B cell (primary cell): ENCODE measurements at regions not wholly inside any gene's neighbourhood (a gene's known extent, or its start where the extent isn't known, plus 50 kb on each side); places are given as distances from the start of the nearest gene placed in this dataset.

ENCODE experiments used
- ATAC-seq: fragments of 200-7000 bp; cut with Tn5 transposase; one replicate; pipeline ENCODE4 v1.10.0; 2021; ENCODE audit warnings: low read depth, mild to moderate bottlenecking, moderate number of reproducible peaks, moderate library complexity
- CTCF ChIA-PET: fragments of 350-600 bp; sonication (Branson Sonifier 250); formaldehyde crosslinking; loops from one replicate; lab custom pipeline; 2021; ENCODE audit warnings: antibody characterized with exemption, inconsistent platforms; lab: Charles Lee
- POLR2A ChIA-PET: fragments of 350-600 bp; sonication (Branson Sonifier 250); formaldehyde crosslinking; loops from one replicate; lab custom pipeline; 2021; ENCODE audit warnings: antibody characterized with exemption; lab: Charles Lee
- DNase-seq: peaks from one replicate; pipeline ENCODE4 v3.0.0; 2013
- H2AFZ ChIP-seq: 2 replicates; pipeline ENCODE4 v1.6.1; 2012; ENCODE audit warnings: mild to moderate bottlenecking, low read depth, low read length; ENCODE audit not compliant: insufficient read depth, poor library complexity, severe bottlenecking
- H3K27ac ChIP-seq, 2 donors: 1 replicate in 1 of 2; 2 replicates in 1 of 2; pipeline ENCODE4 v1.5.1; 2012 to 2013; ENCODE audit warnings: low read length in 2 of 2, mild to moderate bottlenecking in 2 of 2, moderate library complexity in 1 of 2
- H3K27me3 ChIP-seq, 4 experiments: fragments of 200-600 bp in 1 of 4; sonication (generic) in 1 of 4; replicated peaks in 1 of 4; 1 replicate in 2 of 4; 2 replicates in 2 of 4; pipeline versions ENCODE4 v1.6.1 to v1.7.0; 2013 to 2016; ENCODE audit warnings: low read length in 3 of 4, mild to moderate bottlenecking in 2 of 4, mixed read lengths in 1 of 4, moderate library complexity in 1 of 4; ENCODE audit not compliant: insufficient read depth in 4 of 4, control insufficient read depth in 3 of 4; ENCODE audit errors: control extremely low read depth in 1 of 4
- H3K36me3 ChIP-seq, 2 experiments: replicated peaks in 1 of 2; 1 replicate in 1 of 2; 2 replicates in 1 of 2; pipeline versions ENCODE4 v1.6.1 to v1.7.1; 2013; ENCODE audit warnings: low read length in 1 of 2; ENCODE audit not compliant: insufficient read depth in 2 of 2, control insufficient read depth in 1 of 2; ENCODE audit errors: control extremely low read depth in 1 of 2, extremely low read depth in 1 of 2
- H3K4me1 ChIP-seq, 2 donors: fragments of 200-600 bp in 1 of 2; sonication (generic) in 1 of 2; 1 replicate in 1 of 2; 2 replicates in 1 of 2; pipeline versions ENCODE4 v1.5.1 to v1.6.1; 2013 to 2017; ENCODE audit warnings: low read length in 2 of 2; ENCODE audit not compliant: control insufficient read depth in 2 of 2, insufficient read depth in 2 of 2
- H3K4me2 ChIP-seq: replicated peaks from 2 replicates; pipeline ENCODE3; 2012; ENCODE audit warnings: mild to moderate bottlenecking, low read depth, low read length; ENCODE audit not compliant: poor library complexity, severe bottlenecking
- H3K4me3 ChIP-seq, 5 experiments: fragments of 200-600 bp in 1 of 5; sonication (generic) in 1 of 5; 1 replicate in 3 of 5; 2 replicates in 2 of 5; pipeline versions ENCODE4 v1.5.1 to v1.7.0; 2011 to 2016; ENCODE audit warnings: low read length in 4 of 5, mild to moderate bottlenecking in 4 of 5, low read depth in 2 of 5, control low read depth in 1 of 5, moderate library complexity in 1 of 5; ENCODE audit not compliant: insufficient read depth in 1 of 5; ENCODE audit errors: control extremely low read depth in 1 of 5, extremely low read depth in 1 of 5
- H3K79me2 ChIP-seq: fragments of 200-600 bp; sonication (generic); one replicate; pipeline ENCODE4 v1.6.0; 2016; ENCODE audit warnings: low read length; ENCODE audit not compliant: control insufficient read depth, insufficient read depth
- H3K9ac ChIP-seq: fragments of 200-600 bp; sonication (generic); 2 replicates; pipeline ENCODE4 v1.6.1; 2017; ENCODE audit warnings: mild to moderate bottlenecking, low read length, moderate library complexity
- H3K9me3 ChIP-seq, 3 donors: one replicate each; pipeline versions ENCODE4 v1.6.1 to v1.7.1; 2013; ENCODE audit warnings: low read length in 2 of 3; ENCODE audit not compliant: control insufficient read depth in 2 of 3, insufficient read depth in 1 of 3; ENCODE audit errors: control extremely low read depth in 1 of 3
- H4K20me1 ChIP-seq: 2 replicates; pipeline ENCODE4 v1.6.0; 2012; ENCODE audit warnings: mild to moderate bottlenecking, low read length; ENCODE audit not compliant: insufficient read depth, control insufficient read depth, poor library complexity, severe bottlenecking
- H3K27ac Mint-ChIP-seq: one replicate; pipeline ENCODE4 v1.8.0; 2021; ENCODE audit warnings: mixed read lengths
- H3K27me3 Mint-ChIP-seq: one replicate; pipeline ENCODE4 v1.8.0; 2021; ENCODE audit warnings: mixed read lengths
- H3K4me1 Mint-ChIP-seq: one replicate; pipeline ENCODE4 v1.8.0; 2021; ENCODE audit warnings: mixed read lengths
- H3K4me3 Mint-ChIP-seq: one replicate; pipeline ENCODE4 v1.8.0; 2021; ENCODE audit warnings: mixed read lengths
- H3K9me3 Mint-ChIP-seq: one replicate; pipeline ENCODE4 v1.8.0; 2022; ENCODE audit warnings: mixed read lengths; ENCODE audit not compliant: insufficient read depth
- CTCF ChIP-seq: fragments of 200-600 bp; IDR thresholded peaks from one replicate; pipeline ENCODE4 v1.8.0; 2022; ENCODE audit warnings: antibody characterized with exemption, mild to moderate bottlenecking
- EZH2 ChIP-seq: IDR thresholded peaks from 2 replicates; pipeline ENCODE4 v1.6.1; 2012; ENCODE audit warnings: borderline replicate concordance, low read depth, mild to moderate bottlenecking, moderate library complexity, low read length; ENCODE audit not compliant: insufficient read depth, poor library complexity, severe bottlenecking
- WGBS: methylation state at CpG from one replicate; pipeline ENCODE4 v1.1.5; 2013; ENCODE audit warnings: missing lambda C conversion rate; ENCODE audit not compliant: insufficient coverage; 5-methylcytosine and 5-hydroxymethylcytosine counted together
- intact Hi-C: fragments of 100-400 bp; cut with micrococcal nuclease; formaldehyde crosslinking; loops from one replicate; pipeline ENCODE4 v1.10.0; 2022

- H3K27me3 Mint-ChIP-seq, result peaks cover 2% of the 10 kb centered on the region
- ATAC-seq, result no peak
- Histone ChIP-seq H3K4me3 (no peak overlapping the region), H2AFZ (no peak overlapping the region), H3K79me2 (no peaks in the 10 kb centered on the region), H3K27ac (no peak overlapping the region), H3K9ac (no peak overlapping the region), H3K4me1 (no peaks in the 10 kb centered on the region), H3K27me3 (no peaks in the 10 kb centered on the region), H3K9me3 (no peaks in the 10 kb centered on the region), H4K20me1 (no peaks in the 10 kb centered on the region), H3K4me2 (no peak overlapping the region), H3K36me3 (no peaks in the 10 kb centered on the region)
- intact Hi-C loops, result no loop called here
- TF ChIP-seq EZH2 (no peak), CTCF (no peak)
- H3K4me1 Mint-ChIP-seq, result no peaks in the 10 kb centered on the region
- no peak overlapping the region for H3K27ac Mint-ChIP-seq
- CTCF ChIA-PET, result no interaction called here
- H3K9me3 Mint-ChIP-seq, result no peaks in the 10 kb centered on the region
- WGBS, result no CpG with 5 or more reads among the region's 1 CpG
- no peak overlapping the region for H3K4me3 Mint-ChIP-seq
- DNase-seq, result no peak
- POLR2A ChIA-PET, result no interaction called here
These were observed 112.1 kb upstream of the EOLA2 start for GRCh38 chrX:150050387-150050786.

GRCh38 chrX:150051096-150051495 is 112.8 kb upstream of the EOLA2 start:
- no peak overlapping the region for H3K4me3 Mint-ChIP-seq
- H3K79me2 ChIP-seq, result no peaks in the 10 kb centered on the region
- no CpG with 5 or more reads among the region's 2 CpGs for WGBS
- no peaks in the 10 kb centered on the region for H4K20me1 ChIP-seq
- no peak overlapping the region for H3K27ac Mint-ChIP-seq
- no peaks in the 10 kb centered on the region for H3K27me3 ChIP-seq
- no peak overlapping the region for H3K4me2 ChIP-seq
- DNase-seq (no peak), ATAC-seq (no peak)
- H3K9me3 Mint-ChIP-seq, result no peaks in the 10 kb centered on the region
- H3K36me3 ChIP-seq, result no peaks in the 10 kb centered on the region
- ChIA-PET CTCF (no interaction called here), POLR2A (no interaction called here)
- intact Hi-C loops, result no loop called here
- no peak overlapping the region for H3K9ac ChIP-seq
- TF ChIP-seq EZH2, result no peak
- no peak for TF ChIP-seq CTCF
- H3K4me1 ChIP-seq, result no peaks in the 10 kb centered on the region
- H3K4me3 ChIP-seq, result no peak overlapping the region
- no peaks in the 10 kb centered on the region for H3K27me3 Mint-ChIP-seq
- no peaks in the 10 kb centered on the region for H3K4me1 Mint-ChIP-seq
- no peak overlapping the region for H2AFZ ChIP-seq
- no peaks in the 10 kb centered on the region for H3K9me3 ChIP-seq
- H3K27ac ChIP-seq, result no peak overlapping the region
